Activated CD4-positive, CD25-positive, alpha-beta regulatory T cell (primary cell): ENCODE measurements at regions not wholly inside any gene's neighbourhood (a gene's known extent, or its start where the extent isn't known, plus 50 kb on each side); places are given as distances from the start of the nearest gene placed in this dataset.

Source experiments
- DNase-seq, 4 experiments: peaks; one replicate each; lab custom pipeline; 2025; lab: John Stamatoyannopoulos, UW

DNA sequence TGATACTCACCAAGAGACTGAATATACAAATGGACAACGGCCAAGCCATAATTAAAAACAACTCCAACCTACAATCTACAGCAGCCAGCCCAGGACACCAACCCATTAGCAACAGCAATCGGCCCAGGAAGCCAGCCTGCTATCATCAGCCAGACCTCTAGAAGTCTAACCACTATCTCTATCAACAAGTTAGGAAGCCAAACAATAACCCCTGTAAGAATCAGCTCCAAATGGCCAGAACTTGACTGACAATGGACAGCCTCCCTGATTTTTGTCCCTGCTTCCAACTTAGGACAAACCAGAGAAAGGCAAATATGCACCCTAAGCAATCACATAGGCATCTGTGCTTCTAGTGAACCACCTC is 511.8 kb upstream of the JARID2 start:
- DNase-seq = no peak

DNA sequence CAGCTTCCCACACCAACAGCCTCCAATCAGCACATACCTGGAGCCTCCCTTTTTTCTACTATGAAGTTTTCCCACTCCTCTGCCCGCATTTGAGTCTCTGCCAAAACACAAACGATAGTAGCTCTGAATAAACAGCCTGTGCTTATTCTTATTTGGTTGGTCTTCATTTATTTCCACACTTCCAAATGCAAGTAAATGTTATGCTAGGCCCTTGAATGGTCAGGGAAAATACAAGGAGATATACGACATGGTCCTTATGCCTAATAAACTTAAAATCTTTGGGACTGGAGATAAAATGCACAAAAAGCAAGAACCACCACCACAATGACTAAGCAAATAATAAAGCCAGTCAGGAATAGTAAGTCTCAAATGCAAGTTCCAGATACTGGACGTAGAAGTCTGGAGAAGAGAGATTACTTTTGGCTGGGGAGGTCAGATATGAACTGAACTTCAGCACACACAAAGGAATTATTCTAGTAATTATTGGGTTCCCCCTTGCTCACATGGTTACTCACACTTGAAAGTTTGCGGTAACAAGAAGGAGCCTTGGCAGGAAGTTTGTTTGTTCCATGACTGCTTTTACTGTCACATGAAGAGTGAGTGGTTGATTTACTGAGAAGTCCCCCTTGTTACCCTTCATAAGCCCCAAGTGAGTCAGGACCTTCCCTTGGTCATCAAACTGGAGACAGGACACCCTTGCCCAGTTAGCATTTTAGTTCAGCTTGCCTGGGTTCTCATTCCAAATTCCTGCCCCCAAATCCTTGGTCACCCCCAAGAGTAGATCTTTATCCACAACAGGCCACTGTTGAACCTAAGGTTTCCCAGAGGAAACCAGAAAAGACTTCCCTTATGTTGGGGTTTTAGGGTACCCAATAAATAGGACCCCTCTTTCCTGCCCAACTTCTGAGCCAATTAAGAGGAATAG is 511.2 kb upstream of the JARID2 start:
- no peak for DNase-seq

DNA sequence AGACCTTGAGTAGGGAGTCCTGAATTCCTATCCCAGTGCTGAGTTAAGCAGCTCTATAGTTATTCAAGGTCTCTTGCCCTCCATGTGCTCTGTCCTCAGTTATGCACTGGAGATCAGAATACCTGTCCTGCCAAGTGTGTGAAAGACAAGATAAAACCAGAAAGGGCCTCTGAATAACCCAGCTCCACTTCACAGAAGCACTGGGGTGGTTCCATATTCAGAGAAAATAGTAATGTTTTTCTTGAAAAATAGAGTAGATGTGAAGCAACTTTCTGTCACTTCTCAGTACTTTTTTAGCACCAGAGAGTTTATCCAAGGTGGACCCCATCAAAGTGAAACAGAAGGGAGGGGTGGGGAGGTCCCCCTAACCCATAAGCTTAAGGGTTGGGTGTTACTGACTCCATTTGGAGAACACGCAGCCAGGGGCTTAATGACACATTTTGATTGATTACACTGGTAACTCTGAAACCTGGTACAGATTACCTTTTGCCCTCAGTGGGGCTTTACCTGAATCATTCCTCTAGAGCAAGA is 509.8 kb upstream of the JARID2 start:
- DNase-seq = no peak

DNA sequence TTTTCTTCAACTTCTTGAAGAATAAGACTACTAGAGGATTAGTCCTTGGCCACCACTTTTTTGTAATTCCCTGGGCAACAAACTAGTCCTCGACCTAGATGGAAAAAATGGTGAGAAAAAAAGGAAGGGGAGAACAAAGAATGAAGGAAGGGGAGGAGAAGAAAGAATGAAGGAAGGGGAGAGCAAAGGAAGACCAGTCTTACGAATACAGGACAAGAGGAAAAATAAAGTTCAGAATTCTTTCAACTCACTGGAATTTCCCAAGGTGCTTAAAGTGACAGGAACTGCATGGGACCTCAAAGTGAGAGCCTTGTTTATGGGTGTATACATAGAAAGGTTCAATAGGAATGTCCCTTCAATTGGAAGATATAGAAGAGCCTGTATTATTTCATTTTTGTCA is 509.3 kb upstream of the JARID2 start:
- DNase-seq = no peak

DNA sequence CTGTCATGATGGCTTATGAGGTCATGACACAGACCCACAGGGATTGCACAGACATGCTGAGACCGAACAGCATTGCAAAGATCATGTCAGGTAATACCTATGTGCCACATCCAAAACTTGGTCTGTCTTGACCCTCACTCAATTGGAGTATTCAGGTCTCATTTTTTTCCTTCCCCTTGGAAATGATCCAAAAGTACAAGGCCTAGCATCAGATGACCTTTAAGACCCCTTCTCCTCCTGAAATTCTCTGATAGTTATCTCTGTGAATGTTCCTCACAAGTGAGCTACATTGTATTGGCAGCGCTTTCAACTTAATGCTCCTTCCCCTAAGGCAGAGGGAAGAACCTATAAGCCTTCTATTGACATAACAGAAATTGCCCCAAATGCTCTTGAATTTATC is 507.4 kb upstream of the JARID2 start:
- DNase-seq = no peak

DNA sequence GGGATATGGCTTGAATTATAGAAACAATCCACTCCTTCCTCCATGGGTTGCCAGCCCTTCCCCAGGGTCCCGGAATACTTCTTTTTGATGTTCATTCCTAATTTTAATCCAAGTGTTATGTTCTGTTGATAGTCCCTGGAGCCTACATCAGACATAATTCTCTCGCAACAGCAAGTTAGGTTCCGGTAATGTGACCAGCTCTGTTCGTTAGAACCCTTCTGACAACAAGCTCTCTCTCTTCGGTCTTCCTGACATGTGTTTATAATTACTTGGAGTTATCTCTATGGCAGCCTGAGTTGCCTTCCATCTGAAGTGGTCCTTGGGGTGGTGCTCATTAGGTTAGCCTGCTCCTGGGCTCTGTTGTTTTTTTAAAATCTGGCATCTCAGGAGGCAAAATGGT is 506.9 kb upstream of the JARID2 start:
- DNase-seq = no peak

DNA sequence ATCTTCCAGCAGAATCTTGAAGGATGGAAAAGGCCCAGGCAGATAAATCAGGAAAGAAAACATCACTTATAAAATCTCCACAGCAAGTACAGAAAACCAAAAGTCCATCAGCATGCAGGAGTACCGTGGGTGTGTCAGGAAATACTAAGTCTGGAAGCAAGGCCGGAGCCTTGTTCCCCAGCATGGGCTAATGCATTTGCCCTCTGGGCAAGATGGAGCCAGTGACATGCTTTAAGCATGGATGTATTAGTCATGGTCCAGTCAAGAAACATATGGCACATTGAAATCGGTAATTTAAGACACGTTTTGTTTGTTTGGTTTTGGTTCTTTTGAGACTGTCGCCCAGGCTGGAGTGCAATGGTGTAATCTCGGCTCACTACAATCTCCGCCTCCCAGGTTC is 506.0 kb upstream of the JARID2 start:
- DNase-seq = no peak

DNA sequence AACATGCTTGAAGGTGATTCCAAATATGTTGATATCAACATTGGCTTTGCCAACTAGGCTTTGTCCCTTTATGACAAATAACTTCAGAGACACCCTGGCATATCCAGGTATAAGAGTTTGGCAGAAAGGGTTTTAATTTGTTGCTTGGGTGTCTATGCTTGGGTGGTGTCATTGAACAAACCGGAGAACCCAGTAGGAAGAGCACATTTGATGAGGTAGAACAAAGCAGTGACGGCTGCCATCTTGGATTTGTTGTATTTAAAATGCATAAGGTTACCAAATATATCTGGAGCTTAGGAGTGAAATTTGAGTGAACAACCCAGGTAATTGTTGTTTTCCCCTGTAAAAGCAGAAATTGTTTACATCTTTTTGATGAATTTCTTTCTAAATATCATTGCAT is 503.7 kb upstream of the JARID2 start:
- DNase-seq = no peak

DNA sequence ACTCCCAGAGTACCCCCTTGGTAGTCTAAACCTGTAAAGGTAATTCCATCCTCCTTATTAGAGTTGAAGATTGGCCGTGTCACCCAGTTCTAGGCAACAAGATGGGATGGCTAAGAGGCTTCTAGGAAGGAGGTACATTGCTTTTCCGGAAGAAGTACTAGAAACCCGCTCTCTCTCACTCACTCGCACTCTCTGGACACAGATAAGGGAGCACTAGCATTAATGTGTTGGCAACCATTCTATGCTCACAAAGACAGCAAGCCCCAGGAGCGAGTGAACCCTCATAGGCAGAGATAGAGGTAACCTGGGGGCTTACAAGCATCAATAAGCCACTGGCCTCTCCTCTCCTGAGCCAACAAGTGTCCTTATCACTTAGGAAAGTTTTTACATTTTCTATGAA is 503.2 kb upstream of the JARID2 start:
- DNase-seq = no peak

DNA sequence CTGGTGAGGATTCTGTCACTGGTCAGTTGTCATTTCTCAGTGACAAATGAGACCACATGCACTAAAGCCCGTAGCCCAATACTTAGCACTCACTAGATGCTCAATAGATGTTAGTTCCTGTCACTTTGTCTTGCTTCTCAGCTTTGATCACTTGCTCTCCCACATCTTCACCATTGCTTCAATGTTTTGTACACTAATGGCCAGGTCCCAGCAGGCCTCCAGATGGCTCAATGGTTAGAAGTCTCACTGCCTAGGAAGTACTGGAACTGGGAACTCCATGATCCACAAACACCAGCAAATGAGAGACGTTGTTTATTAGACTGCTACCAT is 502.8 kb upstream of the JARID2 start:
- DNase-seq = no peak

DNA sequence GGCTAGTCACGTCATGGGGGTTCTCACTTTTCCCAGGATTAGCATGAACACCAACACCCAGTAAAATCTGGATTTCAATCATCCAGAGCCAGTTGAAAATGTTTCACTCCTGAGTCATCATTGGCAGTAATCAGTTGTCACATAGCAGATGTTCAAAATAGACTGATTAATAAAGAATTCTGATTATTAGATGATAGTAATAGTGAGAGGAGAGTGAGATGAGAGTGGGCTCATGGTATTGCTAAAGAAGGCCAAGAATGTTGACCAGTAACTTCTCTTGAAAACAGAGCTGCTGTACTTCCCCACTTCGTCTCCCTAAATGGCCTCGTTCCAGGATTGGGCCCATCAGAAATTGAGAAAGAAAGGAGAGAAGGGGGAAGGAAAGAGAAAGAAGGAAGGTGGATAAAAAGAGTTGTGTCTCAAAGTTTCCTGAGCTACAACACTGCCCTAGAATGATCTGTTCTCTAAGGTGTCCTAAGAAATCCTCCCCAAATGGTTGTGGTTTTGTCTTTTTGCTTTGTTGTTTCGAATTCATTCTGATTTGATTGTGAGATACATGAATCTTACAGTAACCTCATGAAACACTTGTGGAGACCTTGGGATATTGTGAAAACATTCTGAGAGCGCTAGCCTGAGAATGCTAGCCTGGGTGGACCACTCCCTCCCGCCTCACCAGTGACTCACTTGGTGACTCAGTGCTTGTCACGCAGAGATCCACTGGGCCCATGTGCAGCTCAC is 502.2 kb upstream of the JARID2 start:
- DNase-seq = peak in 2 of 4 experiments; percentile 12 to 35

DNA sequence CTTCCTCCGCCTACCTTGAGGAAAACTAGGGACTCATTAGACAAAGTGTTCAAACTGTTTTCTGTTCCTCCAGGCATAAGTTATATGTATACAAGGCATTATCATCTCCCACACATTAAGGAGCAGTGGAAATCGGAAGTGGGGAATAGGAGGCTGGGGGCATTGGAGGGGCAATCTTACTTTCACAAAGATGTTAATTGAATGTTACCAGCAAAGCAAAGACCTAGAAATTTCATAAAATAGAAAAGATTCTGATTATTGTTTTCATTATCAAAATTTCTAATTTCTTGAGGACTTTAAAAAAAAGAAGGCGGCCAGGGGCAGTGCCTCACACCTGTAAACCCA is 501.7 kb upstream of the JARID2 start:
- DNase-seq = no peak

DNA sequence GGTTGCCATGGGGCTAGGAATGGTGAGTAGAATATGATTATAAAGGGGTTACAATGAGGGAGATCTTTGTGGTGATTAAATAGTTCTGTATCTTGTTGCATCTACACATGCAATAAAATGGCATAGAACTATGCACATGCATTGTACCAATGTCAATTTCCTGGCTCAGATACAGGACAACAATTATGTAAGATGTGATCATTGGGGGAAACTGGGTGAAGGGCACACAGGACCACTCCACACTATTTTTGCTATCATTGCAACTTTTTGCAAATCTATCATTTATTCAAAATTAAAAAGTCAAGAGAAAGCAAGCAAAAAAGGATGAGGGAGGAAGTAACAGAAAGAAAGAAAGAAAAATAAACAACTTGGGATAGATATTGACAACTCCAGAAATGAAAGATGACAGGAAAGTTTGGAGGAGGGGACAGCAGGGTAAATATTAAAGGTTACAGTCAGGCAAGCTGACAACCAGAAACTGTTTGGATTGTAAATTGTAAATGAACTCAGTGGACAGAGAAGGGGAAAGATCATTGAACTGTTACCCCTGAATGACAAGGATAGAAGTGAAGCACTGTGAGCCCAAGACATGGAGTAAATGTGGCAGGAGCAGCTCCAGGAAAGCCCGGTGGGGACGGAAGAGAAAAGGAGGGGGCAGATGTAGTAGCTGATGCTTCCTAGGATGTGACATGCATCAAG is 499.6 kb upstream of the JARID2 start:
- DNase-seq = no peak

DNA sequence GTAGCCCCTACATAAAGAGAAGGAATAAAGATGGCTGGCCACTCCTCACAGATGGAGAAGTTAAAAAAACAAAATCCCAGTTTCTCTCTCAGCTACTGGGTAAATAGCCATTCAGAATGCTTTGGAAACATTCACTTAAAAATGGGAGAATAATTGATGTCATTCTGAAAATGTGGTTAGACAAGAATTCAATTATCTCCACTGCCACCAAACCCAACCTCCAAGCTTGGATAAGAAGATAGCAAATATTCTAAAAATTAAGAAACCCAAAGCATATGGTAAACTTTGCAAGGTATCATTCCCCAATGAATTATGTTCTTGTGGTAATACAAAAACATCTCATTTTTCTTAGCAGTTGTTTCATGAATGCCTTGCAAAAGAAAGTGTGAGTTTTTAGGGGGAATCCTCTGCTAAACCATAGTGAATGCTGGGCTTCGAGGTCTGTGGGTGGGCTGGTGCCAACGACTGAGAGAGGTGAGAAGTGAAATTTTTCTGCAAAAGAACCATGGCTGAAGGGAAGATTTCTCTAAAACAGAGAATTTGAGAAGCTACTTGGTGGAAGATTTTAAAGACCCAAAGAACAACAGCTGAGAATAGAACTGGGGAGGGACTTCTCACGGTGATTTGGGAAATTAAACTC is 497.9 kb upstream of the JARID2 start:
- DNase-seq = no peak

DNA sequence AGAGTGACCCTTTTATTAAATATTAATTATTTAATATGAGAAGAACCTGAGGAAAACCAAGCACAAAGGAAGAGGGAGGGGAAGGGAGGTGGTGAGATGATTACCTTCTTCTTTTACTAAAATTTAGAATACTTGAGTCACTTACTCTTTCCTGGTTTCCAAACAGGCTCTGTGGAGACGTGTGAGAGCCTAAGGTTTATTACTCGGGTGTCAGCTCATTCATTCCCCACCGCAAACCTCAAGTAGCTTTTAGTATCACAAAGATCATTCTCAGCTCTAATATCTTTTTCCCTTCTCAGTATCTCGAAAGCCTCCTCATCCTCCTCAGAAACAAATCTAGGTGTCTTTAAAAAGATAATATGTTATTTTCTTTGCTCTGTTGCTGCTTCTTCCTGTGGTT is 497.2 kb upstream of the JARID2 start:
- DNase-seq = no peak

DNA sequence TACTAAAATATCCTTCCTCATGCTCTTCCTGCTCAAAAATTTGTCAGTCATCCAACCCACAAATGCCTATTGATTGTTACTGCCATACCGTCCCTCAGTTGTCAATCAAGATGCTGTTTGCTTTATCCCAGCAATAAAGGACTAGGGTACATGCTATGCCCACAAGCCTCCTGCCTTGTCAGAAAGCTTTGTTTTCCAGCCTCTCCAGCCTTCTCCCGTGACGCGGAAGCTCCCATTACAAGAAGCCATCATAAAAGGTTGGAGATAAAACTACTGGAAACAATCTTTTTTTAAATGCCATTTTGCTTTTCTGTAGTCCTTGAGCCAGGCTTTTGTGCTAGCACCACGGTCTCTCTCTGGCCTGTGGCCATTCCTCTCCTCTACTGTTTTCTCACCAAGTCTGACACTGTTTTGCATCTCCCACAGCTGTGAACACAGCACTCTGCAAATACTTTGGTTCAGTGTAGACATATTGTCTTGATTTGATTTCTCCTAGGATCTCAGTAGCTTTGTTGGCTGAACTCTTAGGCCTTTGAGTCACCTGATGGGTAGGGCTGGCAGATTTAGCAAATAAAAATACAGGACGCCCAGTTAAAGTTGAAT is 495.7 kb upstream of the JARID2 start:
- no peak for DNase-seq

DNA sequence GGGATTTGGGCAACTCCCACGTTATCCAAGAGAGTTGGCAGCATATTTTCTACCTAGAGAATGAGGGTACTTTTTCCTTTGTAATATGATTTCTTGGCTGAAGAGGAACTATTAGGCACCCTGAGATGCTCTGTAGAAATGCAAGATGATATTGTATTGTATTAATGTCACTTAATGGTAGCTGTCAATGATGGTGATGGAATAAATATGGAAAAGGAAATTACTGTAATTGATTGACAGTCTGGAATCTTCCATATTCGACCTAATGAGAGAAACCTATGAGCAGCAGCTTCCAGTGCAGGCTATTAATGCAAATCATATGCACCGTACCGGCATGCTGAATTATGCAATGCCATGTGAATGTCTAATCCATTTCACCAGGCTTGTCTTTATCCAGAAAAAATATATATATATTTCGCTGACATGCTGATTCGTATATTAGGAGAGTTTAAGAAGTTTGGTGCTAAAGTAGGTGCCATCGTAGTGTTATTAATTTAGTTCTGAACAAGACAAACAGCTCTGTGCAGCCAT is 494.2 kb upstream of the JARID2 start:
- no peak for DNase-seq

DNA sequence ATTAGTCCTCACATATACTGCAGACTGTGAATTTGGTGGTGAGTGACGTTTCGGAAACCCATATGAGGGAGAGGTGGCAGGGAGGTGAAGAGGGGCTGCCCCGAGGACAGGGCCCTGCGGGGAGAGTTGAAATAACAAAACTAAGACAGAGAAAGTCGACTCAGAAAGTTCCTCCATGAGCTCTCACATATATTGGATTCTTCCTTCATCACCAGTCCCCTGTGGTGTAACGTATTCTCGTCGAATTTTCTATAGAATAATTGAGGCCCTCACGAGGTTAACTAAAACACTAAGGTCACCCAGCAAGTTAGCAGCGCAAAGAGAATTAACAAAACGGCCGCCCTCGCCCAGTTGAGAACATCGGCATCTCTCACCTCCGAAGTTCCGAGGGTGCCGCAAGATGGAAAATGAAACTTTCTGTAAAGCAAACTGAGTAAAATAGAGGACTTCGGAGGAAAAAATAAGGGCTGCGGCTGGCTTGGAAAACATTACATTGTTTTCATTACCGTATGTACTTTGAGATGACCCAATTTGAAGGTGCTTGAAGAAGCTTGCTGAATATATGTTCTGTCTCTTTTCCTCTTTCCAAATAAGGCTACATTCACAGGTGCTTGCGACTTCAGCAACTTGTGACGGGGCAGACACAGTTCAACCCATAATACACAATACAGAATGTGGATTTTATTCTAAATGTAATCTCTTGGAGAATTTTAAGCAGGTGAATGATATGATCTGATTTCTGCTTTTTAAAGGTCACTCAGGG is 490.9 kb upstream of the JARID2 start:
- DNase-seq = no peak

DNA sequence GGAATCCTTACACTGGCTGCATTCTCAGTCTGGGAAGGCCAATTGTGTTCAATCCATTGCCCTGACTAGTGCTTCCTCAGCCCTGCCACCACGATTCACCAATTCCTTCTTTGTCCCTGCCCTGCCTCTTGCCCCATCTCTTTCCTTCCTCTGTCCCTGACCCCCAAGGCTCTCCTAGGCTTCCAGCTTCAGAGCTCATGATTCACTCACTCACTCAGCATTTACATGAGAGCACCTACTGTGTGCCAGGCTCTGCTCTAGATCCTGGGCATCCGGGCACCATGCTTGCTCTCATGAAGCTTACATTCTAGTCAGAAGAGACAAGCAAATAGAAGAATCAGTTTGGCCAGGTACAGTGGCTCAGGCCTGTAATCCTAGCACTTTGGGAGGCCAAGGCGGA is 489.5 kb upstream of the JARID2 start:
- no peak for DNase-seq

DNA sequence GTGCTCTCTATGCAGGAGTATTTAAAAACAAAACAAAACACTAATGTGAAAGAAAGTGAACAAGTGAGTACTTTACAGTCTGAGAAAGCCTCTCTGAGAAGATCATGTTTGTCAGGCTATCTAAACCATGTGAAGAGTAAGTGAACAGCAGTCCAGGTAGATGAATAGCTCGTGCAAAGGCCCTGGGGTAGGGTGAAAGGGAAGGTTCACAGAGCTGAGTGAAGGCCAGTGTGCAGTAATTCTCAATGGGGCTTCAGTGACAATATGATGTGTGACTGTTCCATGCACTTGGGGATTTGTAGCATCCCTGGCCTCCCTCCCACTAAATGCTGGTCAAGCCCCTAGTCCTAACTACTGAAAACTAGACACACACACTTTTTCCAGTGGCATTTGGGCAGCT is 488.9 kb upstream of the JARID2 start:
- no peak for DNase-seq

DNA sequence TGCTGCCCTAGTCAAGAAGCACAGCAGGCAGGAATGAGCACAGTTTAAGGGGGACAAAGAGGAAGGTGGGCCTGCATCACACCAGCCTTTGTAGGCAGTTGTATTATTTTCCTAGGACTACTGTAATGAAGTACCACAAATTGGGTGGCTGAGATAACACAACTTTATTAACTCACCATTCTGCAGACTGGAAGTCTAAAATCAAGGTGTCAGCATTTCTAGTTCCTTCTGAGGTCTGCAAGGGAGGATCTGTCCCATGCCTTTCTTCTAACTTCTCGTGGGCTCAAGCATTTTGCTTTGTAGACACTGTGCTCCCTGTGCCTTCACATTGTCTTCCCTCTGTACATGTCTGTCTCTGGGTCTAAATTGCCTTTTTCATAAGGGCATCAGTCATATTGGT is 488.5 kb upstream of the JARID2 start:
- no peak for DNase-seq
